ENCODE measurements at regions not wholly inside any gene's neighbourhood (a gene's known extent, or its start where the extent isn't known, plus 50 kb on each side); places are given as distances from the start of the nearest gene placed in this dataset.

DNA sequence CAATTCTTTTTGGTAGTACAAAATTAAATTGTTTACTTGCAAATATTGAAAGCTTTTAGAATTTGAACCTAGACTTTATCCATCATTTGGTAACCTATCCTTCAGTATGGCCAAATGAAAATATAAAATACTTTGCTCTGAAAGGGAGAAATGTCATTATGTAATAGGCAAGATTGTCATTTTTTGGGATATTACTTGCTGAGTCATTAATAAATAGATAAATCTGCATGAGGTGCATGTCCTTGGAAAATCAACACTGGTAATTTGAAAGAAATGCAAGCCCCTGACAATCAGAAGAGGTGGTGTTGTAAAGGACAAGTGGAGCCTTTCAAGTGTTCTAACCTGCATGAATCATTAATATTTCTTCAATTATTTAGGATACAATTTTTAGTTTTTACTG, 231.8 kb upstream of the CCNG1 start:
- TF ChIP-seq CTCF (IDR thresholded peaks at IDR 0.05) (no peak), POLR2A (IDR thresholded peaks at IDR 0.05) (no peak)
